ENCODE measurements at regions not wholly inside any gene's neighbourhood (a gene's known extent, or its start where the extent isn't known, plus 50 kb on each side); places are given as distances from the start of the nearest gene placed in this dataset.
"Not testable (repeated sequence)": the region's sequence is repeated elsewhere in the genome, so short reads cannot be mapped to it uniquely, and the experiment has no call there.

DNA sequence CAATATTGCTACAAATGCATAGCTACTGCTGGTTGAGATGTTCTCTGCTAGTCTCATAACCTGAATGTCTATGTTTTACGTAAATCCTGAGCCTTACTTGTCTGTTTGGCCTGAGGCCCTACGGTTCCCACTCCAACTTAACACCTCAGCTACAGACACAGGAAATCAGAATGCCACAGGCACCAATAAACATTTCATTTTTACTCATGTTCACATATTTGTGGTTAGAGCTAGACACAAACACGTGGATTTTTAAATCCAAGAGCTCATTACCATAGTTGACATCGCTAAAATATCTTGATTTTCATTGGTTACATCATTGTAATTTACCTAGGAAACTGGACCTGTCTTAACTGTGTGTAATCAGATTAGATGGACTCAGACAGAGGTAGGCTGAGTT is 263.8 kb upstream of the CDH19 start:
- DNase-seq (ENCODE audit: low spot score) = no peak

DNA sequence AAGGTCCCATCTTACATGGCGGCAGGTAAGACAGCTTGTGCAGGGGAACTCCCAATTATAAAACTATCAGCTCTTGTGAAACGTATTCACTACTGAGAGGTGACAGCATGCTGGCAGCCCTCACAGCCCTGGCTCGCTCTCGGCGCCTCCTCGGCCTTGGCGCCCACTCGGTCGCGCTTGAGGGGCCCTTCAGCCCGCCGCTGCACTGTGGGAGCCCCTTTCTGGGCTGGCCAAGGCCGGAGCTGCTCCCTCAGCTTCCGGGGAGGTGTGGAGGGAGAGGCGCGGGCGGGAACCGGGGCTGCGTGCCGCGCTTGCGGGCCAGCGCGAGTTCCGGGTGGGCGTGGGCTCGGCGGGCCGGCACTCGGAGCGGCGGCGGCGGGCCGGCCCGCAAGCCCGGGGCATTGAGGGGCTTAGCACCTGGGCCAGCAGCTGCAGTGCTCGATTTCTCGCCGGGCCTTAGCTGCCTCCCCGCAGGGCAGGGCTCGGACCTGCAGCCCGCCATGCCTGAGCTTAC is 262.6 kb upstream of the CDH19 start:
- not testable (repeated sequence) for DNase-seq (ENCODE audit: low spot score)

DNA sequence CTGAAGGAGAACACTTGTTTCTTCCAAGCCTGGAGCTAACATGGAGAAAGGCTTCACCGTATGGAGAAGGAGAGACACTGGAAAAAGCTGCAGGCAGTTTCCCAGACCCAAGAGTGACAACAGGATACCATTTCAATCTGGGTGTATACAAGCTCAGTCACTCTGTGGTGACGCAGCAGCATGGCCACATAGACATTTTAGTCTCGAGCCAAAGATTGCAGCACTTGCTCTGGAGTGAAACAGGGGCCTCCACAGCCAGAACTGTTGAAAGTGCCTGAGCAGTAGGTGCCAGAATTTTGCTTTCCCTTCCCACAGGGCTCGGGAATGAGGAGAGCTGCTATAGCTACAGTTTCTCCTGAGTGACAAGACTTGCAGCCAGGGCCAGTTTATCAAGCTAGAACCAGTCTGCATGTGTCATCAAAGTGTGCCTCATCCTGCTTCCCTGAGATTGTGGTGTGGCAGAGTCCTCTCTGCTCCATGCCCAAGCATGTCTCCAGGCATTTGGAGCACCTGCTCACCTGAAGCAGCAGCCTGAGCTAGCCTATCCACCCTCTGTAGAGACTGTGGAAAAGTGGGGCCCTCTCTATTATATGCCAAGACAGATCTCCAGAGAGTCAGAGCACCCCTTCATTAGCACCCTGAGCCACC is 234.6 kb upstream of the CDH19 start:
- no peak for DNase-seq (ENCODE audit: low spot score)

GRCh38 chr18:66833646-66834045 is 229.8 kb upstream of the CDH19 start:
- DNase-seq (ENCODE audit: low spot score) = no peak

DNA sequence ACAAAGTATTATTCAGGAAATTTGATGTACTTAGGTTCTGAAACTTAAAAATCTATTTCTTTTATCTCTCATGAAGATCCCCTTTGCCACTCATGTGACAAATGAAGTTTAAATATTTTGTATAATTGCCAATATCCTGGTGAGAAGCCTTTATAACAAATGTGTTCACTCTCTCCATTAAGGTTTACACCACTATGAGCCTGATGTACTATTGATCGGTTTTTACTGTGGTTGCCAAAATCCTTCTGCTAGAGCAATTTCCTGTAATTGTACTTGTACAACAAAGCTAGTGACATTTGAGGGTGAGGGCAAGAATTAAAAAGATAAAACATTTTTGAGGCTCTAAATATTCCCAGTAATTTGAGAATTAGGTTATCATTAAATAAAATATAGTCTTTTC is 222.3 kb upstream of the CDH19 start:
- DNase-seq (ENCODE audit: low spot score) = no peak

- no peak for DNase-seq (ENCODE audit: low spot score)
Observed at GRCh38 chr18:66825347-66825746, 221.5 kb upstream of the CDH19 start.

- no peak for DNase-seq (ENCODE audit: low spot score)
Observed at GRCh38 chr18:66819235-66819634, 215.3 kb upstream of the CDH19 start.

DNA sequence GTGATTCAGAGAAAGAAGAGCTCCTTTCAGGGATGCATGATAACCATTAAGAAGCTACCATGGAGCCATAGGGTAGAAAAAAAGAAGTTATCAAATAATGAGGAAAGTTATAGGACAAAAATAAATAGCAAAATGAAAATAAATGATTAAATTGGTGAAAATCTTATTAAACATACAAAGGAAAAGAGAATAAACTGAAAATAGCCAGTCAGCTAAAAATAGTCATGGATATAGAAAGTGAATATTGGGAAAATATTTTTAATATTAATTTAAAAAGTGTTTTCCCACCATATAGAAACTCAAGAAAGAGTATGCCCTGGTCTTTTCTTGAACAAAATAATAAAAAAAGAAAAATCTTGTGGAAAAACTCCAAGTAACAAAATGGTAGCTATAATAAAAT is 209.2 kb upstream of the CDH19 start:
- no peak for DNase-seq (ENCODE audit: low spot score)

GRCh38 chr18:66795051-66795450 is 191.2 kb upstream of the CDH19 start:
- no peak for DNase-seq (ENCODE audit: low spot score)

DNA sequence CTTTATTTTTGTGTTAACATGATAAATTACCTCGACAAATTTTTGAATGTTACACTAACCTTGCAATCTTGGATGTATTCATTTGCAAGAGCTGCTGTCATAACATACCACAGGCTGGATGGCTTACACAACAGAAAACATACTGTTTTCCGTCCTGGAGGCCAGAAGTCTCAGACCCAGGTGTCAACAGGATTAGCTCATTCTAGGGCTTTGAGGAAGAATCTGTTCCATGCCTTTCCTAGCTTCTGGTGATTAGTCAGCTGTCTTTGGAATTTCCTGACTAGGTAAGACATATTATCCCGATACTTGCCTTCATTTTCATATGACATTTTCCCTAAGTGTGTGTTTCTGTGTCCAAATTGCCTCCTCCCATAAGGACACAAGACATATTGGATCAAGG is 188.6 kb upstream of the CDH19 start:
- no peak for DNase-seq (ENCODE audit: low spot score)

- DNase-seq (ENCODE audit: low spot score) = no peak
Observed at GRCh38 chr18:66780609-66781008, 176.7 kb upstream of the CDH19 start.

- no peak for DNase-seq (ENCODE audit: low spot score)
Observed at GRCh38 chr18:66778048-66778447, 174.2 kb upstream of the CDH19 start.

DNA sequence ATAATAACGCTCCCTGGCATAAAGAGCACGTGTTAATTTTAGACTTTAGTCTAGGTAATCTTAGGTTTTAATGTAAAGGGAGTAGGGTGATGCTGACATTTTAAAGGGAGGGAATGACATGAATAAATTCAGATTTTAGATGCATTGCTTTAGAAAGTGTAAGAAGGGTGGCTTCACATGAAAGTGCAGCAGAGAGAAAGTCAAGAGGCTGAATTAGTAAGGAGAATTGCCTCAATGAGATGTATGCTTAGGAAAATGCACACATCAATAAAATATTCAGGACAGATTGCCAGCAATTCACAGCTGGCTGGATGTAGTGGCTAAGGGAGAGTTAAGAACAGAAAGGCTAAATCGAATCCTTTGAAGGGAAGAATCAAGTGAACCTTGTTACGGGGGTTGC is 165.5 kb upstream of the CDH19 start:
- no peak for DNase-seq (ENCODE audit: low spot score)

GRCh38 chr18:66764230-66764629 is 160.3 kb upstream of the CDH19 start:
- DNase-seq (ENCODE audit: low spot score) = no peak

DNA sequence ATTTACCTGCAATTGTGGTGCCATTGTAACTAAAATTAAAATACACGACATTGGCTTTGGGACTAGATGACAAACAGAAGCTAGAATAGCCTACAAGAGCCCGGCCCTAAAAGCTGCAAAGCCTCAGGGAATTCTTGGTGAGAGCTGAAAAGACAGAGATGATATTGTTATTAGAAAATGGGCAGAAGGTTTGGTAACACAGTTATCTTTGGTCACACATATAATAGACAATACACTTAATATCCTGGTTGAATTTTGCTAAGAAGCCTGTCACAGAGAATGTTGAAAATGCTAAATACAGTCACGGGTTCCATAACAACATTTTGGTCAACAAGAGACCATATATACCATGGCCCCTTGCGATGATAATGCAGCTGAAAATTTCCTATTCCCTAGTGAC is 157.3 kb upstream of the CDH19 start:
- no peak for DNase-seq (ENCODE audit: low spot score)

- DNase-seq (ENCODE audit: low spot score) = no peak
Observed at GRCh38 chr18:66760559-66760958, 156.7 kb upstream of the CDH19 start.

GRCh38 chr18:66759050-66759828 is 155.3 kb upstream of the CDH19 start:
- DNase-seq (ENCODE audit: low spot score) = no peak

- no peak for DNase-seq (ENCODE audit: low spot score)
Observed at GRCh38 chr18:66757946-66758345, 154.1 kb upstream of the CDH19 start.

- no peak for DNase-seq (ENCODE audit: low spot score)
Observed at GRCh38 chr18:66754335-66754734, 150.4 kb upstream of the CDH19 start.

DNA sequence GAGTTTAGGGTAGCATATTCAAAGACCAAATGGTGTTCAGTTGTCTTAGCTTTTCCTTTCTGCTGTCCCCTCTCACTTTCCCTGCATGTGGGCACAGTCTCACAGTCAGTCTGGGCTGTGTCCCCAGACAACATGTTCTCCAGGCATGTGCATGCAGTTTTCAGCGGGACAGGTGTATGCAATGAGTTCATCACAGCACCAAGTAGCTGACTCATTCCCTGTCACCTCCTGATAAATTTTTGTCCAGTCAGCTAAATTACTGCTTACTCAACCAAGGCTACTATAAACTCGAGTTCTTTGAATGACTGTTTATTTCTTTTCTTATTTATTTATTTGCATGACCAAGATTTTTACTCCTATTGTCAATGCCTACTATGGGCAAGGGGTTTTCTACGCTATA is 148.8 kb upstream of the CDH19 start:
- DNase-seq (ENCODE audit: low spot score) = no peak

GRCh38 chr18:66749481-66750035 is 145.7 kb upstream of the CDH19 start:
- DNase-seq (ENCODE audit: low spot score) = no peak

DNA sequence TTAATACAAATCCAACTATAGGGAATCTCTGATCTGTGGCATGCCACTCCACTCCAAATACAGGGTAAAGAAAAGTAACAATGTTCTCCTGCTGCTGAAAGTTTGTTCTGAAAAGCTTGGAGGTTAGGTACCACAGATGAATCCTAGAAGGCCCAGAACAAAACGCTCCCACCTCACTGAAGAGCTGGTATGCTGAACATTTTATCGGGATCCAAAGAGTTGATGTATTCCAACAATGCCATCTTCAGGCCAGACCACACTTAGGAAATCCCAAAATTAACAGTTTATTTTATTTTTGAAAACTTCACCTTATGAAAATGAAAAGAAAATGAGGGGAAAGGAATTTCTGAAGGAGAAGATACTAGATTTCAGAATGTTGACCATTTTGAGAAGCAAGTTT is 145.1 kb upstream of the CDH19 start:
- no peak for DNase-seq (ENCODE audit: low spot score)

GRCh38 chr18:66742832-66743231 is 138.9 kb upstream of the CDH19 start:
- DNase-seq (ENCODE audit: low spot score) = no peak
